HG02981 (cell line): ENCODE measurements at regions not wholly inside any gene's neighbourhood (a gene's known extent, or its start where the extent isn't known, plus 50 kb on each side); places are given as distances from the start of the nearest gene placed in this dataset.
A peak's percentile ranks its signal among the peaks of the same experiment; 100 is the strongest.

ENCODE experiments used
- ATAC-seq: cut with Tn5 transposase; IDR thresholded peaks from one replicate; pipeline ENCODE4 v1.9.1; 2021; ENCODE audit warnings: mild to moderate bottlenecking, moderate library complexity; ENCODE audit not compliant: unreplicated experiment

DNA sequence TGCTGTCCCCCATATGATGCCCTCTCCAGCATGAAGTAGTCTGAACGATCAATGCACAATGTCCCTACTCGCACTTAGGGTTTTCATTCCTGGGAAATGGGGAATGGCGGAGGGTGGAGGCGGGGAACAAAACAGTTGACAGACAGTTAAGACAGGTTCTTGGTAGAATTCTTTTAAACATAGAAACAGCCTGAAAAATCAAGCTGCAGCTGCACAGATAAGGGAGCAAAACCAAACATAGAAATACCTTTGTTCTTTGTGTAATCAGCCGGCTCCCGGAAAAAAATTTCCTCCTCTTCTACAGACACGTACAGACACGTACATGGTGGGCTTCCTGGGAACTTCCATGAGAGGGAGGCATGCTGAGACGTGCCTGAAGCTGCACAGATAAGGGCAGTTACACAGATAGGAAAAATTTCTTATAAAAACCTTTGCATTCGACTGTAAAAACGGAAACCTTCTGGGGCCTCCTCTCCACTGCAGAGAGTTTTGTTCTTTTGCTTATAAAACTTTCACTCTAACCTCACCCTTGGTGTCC, 662.4 kb upstream of the PTPRD start:
- ATAC-seq, result no peak

DNA sequence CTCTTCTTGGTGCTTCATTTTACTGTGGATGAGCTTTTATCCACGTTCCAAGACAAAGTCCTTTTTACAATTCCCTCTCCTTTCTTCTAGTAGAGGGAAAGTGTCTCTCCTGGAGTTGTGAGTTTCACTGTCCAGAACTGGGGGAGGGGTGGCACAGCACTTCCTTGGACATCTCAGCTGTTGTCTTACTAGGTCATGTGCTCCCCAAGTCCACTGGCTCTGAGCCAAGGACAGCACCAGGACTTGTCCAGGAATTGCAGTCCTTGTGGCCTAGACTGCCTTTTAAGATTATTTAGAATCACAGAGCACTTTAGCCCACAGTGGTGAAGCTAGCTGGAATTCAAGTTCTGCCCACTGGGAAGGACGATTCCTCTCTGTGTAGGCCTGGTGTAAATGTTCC, 700.2 kb upstream of the PTPRD start:
- no peak for ATAC-seq

GRCh38 chr9:11318946-11319345, 706.1 kb upstream of the PTPRD start:
- ATAC-seq, result no peak

DNA sequence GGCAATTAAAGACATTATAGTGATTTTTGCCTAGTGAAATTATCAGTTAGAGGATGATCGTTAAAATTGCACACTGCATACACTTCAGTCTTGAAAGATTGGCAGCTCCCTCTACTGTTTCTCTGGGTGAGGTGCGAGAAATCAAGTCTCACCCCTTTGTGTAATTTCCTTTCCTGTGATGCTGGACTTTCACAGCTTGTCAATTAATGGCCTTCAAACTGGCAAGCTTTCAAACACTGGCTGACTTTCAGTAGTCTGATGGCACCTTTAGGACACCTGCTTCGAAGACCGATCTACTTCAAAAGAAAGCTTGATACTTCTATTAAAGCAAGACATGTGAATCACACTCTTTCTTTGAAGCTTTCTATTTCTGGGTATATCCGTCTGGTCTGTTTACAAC, 706.7 kb upstream of the PTPRD start:
- no peak for ATAC-seq

DNA sequence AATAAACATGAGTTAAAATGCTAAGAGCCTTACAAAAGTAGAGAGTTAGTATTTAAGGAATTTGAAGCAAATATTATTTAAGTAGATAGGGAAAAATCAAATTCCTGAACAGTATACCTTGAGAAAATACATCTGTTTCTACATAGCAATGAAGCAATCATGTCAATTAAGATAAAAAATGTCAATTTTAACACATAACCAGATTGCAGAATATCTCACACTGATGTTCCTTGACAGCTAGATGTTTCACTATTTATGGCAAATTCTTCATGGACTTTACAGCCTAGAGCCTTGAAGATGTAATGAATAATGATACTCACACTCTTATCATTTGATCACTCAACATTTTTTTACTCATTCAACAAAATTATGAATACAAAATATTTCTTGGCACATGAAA, 708.2 kb upstream of the PTPRD start:
- ATAC-seq, result no peak

- ATAC-seq, result no peak
Measured at GRCh38 chr9:11323457-11323856, 710.7 kb upstream of the PTPRD start.

GRCh38 chr9:11326231-11326630, 713.4 kb upstream of the PTPRD start:
- ATAC-seq, result no peak

GRCh38 chr9:11328326-11328725, 715.5 kb upstream of the PTPRD start:
- ATAC-seq, result no peak

GRCh38 chr9:11335011-11335410, 722.2 kb upstream of the PTPRD start:
- ATAC-seq, result no peak

- ATAC-seq, result peak; percentile 95
Measured at GRCh38 chr9:11338130-11338529, 725.3 kb upstream of the PTPRD start.

GRCh38 chr9:11340654-11341053, 727.9 kb upstream of the PTPRD start:
- no peak for ATAC-seq

- ATAC-seq, result no peak
Measured at GRCh38 chr9:11347437-11347836, 734.6 kb upstream of the PTPRD start.

GRCh38 chr9:11348366-11348765, 735.6 kb upstream of the PTPRD start:
- no peak for ATAC-seq

DNA sequence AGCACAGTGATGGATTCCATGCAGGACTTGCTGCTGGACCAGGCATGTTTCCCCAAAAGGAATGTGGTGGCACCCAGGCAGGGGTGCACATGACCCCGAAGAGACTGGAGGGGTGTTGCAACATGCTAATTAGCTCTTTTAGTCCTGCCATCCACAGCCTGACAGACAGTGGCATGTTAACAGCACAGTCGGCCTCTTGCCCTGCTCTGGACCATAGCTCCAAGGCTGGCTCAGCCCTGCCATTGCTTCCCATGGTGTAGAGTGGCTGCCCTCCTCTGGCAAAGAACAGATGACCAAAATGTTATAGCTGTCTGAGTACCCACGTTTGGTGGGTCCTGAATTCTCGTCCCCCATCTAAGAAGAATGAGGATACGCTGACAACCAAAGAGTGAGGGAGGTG, 736.4 kb upstream of the PTPRD start:
- ATAC-seq, result no peak

DNA sequence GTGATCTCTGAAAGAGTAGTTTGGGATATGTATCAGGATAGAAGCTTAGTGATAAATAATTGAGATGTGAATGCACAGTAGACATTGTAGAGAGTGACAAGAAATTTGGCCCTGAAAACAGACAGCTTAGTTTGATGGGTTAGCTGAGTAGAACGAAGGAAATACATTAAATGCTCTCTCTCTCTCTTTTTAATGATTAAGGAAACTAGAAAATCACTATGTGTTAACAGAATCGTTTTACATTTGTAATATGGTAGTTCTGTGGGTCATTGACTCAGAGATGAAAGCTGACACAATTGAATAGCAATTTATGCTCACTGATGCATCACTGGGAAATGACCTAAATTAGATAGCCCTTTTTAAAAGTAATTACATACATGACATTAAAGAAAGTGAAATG, 739.8 kb upstream of the PTPRD start:
- no peak for ATAC-seq

GRCh38 chr9:11356067-11356466, 743.3 kb upstream of the PTPRD start:
- ATAC-seq, result no peak

DNA sequence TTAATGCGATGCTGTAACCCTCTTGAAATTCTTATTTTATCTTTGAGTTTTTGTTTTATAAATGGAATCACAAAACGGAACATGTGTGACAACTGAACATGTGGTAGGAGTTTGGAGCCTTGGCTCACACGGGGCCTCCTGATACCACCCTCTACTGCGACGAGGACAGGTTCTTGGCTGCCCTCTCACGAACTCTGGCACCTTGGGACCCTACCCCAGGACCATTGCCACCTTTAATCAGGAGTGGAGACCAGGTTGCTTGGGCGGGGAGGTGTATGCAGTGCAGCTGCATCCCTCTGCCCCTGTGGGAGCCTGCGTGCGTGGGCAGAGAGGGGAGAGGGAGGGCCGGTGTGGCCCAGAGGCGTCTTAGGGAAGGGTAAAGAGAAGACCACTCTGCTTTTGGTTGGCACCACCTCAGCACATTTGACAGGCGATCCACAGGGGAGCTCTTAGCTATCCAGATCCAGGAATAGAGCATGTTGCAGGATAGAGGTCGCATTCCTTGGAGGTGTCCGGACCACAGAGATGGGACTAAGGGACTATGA, 753.9 kb upstream of the PTPRD start:
- no peak for ATAC-seq

DNA sequence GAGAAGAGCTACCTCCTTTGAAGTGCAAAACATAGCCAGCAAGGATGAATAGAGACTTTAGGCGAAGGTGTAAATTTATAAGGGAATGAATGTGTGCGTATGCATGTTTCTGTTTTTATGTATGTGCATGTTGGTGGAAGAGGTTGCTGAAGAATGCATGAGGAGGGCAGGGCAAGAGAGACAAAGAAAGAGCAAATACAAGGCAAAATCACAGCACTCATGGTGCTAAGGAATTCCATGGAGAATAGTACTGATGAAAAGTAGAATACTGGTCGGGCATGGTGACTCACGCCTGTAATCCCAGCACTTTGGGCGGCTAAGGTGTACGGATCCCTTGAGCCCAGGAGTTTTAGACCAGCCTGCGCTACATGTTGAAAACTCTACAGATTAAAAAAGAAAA, 762.1 kb upstream of the PTPRD start:
- ATAC-seq, result no peak

- ATAC-seq, result no peak
Measured at GRCh38 chr9:11402621-11403020, 789.8 kb upstream of the PTPRD start.

- no peak for ATAC-seq
Measured at GRCh38 chr9:11414241-11414640, 801.4 kb upstream of the PTPRD start.

DNA sequence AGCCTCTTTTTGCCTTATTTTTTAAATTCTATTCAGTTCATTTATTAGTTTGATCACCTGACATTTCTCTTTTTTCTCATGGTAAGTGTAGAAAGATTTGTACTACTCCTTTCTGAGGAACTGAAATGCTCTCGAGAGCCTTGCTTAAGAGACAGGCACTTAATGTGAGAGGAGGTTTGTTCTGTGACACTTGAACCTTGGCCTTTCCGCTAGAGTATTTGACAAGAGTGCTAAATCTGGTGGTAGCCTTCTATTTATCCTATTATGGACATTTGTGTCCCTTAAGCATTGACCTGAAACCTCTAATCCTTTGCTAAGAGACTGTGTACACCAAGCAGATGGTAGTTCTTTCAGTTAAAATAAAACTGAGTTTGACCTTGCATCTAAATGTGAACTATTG, 805.0 kb upstream of the PTPRD start:
- ATAC-seq, result no peak

- no peak for ATAC-seq
Measured at GRCh38 chr9:11431490-11431889, 818.7 kb upstream of the PTPRD start.

GRCh38 chr9:11432361-11432760, 819.6 kb upstream of the PTPRD start:
- no peak for ATAC-seq
